Tibial nerve (tissue), 4 donors: ENCODE measurements at regions not wholly inside any gene's neighbourhood (a gene's known extent, or its start where the extent isn't known, plus 50 kb on each side); places are given as distances from the start of the nearest gene placed in this dataset.

ENCODE experiments used
- DNase-seq, 2 donors: peaks; one replicate each; pipeline ENCODE4 v3.0.0-alpha.2; 2019; ENCODE audit warnings: low spot score in 2 of 2
- H3K27ac ChIP-seq, 4 donors: fragments of 200-600 bp; sonication (generic) in 3 of 4; one replicate each; pipeline ENCODE4 v1.5.1; 2017 to 2019; ENCODE audit warnings: mild to moderate bottlenecking in 1 of 4
- H3K27me3 ChIP-seq, 2 donors: fragments of 200-600 bp; sonication (generic) in 1 of 2; one replicate each; pipeline versions ENCODE4 v1.5.1 to v1.6.0; 2017 to 2019
- H3K36me3 ChIP-seq, 3 donors: fragments of 200-600 bp; sonication (generic); one replicate each; pipeline ENCODE4 v1.5.1; 2018 to 2019
- H3K4me1 ChIP-seq, 4 donors: fragments of 200-600 bp; sonication (generic) in 3 of 4; one replicate each; pipeline ENCODE4 v1.5.1; 2017 to 2019
- H3K4me3 ChIP-seq, 4 donors: fragments of 200-600 bp; sonication (generic) in 3 of 4; one replicate each; pipeline ENCODE4 v1.5.1; 2017 to 2019; ENCODE audit warnings: mild to moderate bottlenecking in 1 of 4, moderate library complexity in 1 of 4
- H3K9me3 ChIP-seq, 4 donors: fragments of 200-600 bp; sonication (generic) in 3 of 4; one replicate each; pipeline ENCODE4 v1.5.1; 2017 to 2019
- EP300 ChIP-seq, 2 donors: sonication (generic); formaldehyde crosslinking; IDR thresholded peaks; one replicate each; pipeline ENCODE4 v1.6.1; 2017; ENCODE audit warnings: antibody characterized with exemption in 2 of 2, mild to moderate bottlenecking in 1 of 2
- POLR2A ChIP-seq, 2 donors: fragments of 450-650 bp; IDR thresholded peaks; one replicate each; pipeline ENCODE4 v1.6.1; 2017; ENCODE audit warnings: antibody characterized with exemption in 2 of 2, mild to moderate bottlenecking in 2 of 2, moderate library complexity in 2 of 2
- WGBS, 2 donors: methylation state at CpG; one replicate each; pipeline ENCODE4 v1.1.5; 2018; 5-methylcytosine and 5-hydroxymethylcytosine counted together
- TF ChIP-seq, protein P1 (sequence below), 5 experiments: fragments of 200-600 bp in 3 of 5; fragments of 450-650 bp in 2 of 5; sonication (generic) in 3 of 5; IDR thresholded peaks; one replicate each; pipeline ENCODE4 v1.5.1; 2016 to 2019; ENCODE audit warnings: antibody characterized with exemption in 5 of 5, mild to moderate bottlenecking in 3 of 5, moderate library complexity in 2 of 5

DNA sequence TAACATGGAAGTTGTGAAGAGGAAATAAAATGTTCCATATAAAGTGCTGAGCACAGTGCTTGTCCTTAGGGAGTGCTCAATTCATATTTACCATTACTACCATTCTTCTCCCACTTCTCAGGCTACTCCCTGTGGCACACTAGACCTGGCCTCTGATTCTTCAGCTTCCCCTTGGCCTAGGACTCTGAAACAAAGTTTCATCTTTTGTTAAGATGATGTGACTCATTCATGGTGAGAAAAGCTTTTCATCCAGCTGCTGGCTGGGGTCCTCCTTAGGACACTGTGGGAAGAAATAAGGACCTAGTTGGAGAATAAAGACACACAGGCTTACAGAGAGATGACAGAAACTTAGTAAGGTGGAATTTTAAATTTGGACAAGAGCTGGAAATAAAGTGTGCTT is 314.8 kb downstream of the CDC5L start:
- H3K36me3 ChIP-seq, result no peaks in the 10 kb centered on the region
- H3K9me3 ChIP-seq, result no peaks in the 10 kb centered on the region
- DNase-seq, result no peak
- TF ChIP-seq EP300 (IDR thresholded peaks at IDR 0.05) (no peak), POLR2A (IDR thresholded peaks at IDR 0.05) (no peak)
- TF ChIP-seq, protein P1, sequence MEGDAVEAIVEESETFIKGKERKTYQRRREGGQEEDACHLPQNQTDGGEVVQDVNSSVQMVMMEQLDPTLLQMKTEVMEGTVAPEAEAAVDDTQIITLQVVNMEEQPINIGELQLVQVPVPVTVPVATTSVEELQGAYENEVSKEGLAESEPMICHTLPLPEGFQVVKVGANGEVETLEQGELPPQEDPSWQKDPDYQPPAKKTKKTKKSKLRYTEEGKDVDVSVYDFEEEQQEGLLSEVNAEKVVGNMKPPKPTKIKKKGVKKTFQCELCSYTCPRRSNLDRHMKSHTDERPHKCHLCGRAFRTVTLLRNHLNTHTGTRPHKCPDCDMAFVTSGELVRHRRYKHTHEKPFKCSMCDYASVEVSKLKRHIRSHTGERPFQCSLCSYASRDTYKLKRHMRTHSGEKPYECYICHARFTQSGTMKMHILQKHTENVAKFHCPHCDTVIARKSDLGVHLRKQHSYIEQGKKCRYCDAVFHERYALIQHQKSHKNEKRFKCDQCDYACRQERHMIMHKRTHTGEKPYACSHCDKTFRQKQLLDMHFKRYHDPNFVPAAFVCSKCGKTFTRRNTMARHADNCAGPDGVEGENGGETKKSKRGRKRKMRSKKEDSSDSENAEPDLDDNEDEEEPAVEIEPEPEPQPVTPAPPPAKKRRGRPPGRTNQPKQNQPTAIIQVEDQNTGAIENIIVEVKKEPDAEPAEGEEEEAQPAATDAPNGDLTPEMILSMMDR (IDR thresholded peaks at IDR 0.05), result no peak
- no peak overlapping the region for H3K4me3 ChIP-seq
- no peaks in the 10 kb centered on the region for H3K4me1 ChIP-seq
- no peaks in the 10 kb centered on the region for H3K27me3 ChIP-seq
- no peak overlapping the region for H3K27ac ChIP-seq

DNA sequence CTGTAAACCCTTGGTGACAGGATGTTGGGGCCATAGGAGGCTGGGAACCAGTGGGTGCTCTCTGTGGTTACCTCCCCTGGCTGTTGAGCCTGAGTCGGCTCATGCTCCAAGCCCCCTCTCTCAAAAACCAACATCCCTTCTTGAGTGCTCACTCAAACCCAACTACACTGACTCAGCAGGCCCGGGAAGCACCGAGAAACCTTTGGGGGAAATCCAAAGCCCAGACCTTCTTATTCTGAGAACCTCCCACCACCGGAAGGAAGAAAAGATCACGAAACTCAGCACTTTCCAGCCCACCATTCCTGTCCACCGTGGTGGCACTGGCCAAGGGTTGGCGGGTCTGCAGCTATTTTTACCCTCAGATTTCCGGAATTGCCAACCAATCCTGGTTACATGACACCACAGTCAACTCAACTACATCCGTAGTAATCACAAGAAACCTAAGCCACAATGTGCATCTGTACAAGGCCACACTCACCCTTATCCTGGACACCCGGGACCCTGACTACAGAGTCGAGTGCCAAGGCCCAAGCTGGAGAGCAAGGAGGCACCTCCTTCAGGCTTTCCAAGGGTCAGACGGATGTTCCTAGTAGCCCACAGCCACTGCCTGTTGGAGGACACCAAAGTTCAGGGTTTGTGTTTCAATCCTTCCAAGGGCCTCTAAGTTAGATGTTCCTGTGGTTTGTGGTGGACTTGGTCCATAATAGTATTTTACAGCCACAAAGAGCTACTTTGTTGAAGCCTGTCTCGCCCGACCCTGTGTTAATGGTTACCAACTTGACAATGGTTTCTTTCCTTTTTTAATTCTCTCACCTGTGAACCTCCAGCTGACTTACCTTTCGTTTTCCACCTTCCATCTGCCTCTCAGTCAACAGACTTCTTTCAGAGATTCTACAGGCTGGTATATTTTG is 317.0 kb downstream of the CDC5L start:
- Histone ChIP-seq H3K4me3 (no peak overlapping the region), H3K9me3 (no peaks in the 10 kb centered on the region), H3K4me1 (no peaks in the 10 kb centered on the region), H3K36me3 (no peaks in the 10 kb centered on the region), H3K27ac (no peak overlapping the region), H3K27me3 (no peaks in the 10 kb centered on the region)
- TF ChIP-seq, protein P1 (IDR thresholded peaks at IDR 0.05), result no peak
- TF ChIP-seq POLR2A (IDR thresholded peaks at IDR 0.05), result no peak
- no peak for TF ChIP-seq EP300 (IDR thresholded peaks at IDR 0.05)
- DNase-seq, result no peak
- WGBS, 2 donors, result 93% methylated on average over 15 of the region's 15 CpGs

DNA sequence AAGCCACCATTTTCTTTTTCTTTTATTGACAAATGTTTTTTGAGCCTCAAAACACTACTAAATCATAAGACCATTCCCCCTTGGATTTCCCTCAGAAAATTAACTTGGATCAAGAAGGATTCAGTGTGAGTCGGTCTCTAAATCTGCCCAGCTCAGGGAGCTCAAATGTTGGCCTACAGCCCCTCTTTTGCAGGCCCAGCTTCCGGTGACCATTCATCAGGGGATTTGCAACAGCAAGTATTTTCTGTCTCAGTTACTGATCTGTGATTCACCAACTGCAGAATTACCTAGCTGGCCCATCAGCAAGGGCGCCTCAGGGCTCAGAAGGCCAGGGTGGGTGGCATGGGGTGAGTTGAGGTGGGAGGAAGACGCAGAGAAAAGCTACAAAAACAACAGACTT is 318.1 kb downstream of the CDC5L start:
- DNase-seq, result no peak
- Histone ChIP-seq H3K36me3 (no peaks in the 10 kb centered on the region), H3K27me3 (no peaks in the 10 kb centered on the region), H3K27ac (no peak overlapping the region), H3K4me1 (no peaks in the 10 kb centered on the region), H3K9me3 (no peaks in the 10 kb centered on the region), H3K4me3 (no peak overlapping the region)
- 83 to 92% methylated on average over 4 of the region's 4 CpGs for WGBS, 2 donors
- no peak for TF ChIP-seq EP300 (IDR thresholded peaks at IDR 0.05)
- no peak for TF ChIP-seq POLR2A (IDR thresholded peaks at IDR 0.05)
- TF ChIP-seq, protein P1 (IDR thresholded peaks at IDR 0.05), result no peak

DNA sequence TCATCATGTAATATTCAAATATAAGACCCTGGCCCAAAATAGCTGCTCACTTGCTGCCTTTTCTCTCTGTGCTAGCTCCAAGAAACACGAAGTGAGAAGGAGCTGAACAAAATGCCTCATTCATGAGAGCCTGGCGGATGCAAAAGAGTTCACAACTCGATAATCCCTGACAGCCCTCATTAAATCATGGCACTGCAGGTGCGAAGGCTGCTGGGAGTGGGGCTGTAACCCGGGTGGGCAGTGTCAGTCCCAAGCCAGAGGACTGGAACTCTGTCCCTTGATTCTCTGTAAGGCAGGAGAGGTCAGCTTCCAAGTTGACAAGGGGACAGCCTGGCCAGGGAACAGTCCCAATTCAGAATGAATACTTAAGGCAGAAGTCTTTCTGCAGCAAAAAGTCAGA is 318.5 kb downstream of the CDC5L start:
- no peak for DNase-seq
- Histone ChIP-seq H3K4me3 (no peak overlapping the region), H3K9me3 (no peaks in the 10 kb centered on the region), H3K27ac (no peak overlapping the region), H3K4me1 (no peaks in the 10 kb centered on the region), H3K36me3 (no peaks in the 10 kb centered on the region), H3K27me3 (no peaks in the 10 kb centered on the region)
- no peak for TF ChIP-seq POLR2A (IDR thresholded peaks at IDR 0.05)
- TF ChIP-seq, protein P1 (IDR thresholded peaks at IDR 0.05), result no peak
- TF ChIP-seq EP300 (IDR thresholded peaks at IDR 0.05), result no peak
- 53 to 67% methylated on average over 5 of the region's 5 CpGs for WGBS, 2 donors

DNA sequence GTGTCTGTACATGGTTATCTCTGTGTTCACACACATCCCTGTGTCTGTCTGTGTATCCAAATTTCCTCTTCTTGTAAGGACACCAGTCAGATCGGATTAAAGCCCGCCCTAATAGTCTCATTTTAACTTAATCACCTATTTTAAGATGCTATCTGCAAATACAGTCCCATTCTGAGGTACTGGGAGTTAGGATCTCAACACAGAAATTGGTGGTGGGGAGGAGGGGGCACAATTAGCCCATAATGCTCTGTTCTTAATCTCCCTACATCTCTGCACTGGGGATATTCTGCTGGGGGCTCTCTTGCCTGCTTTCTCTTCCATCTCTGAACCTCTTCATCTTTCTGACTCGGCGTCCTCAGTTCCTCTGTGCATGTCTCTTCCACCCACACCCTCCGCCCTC is 320.7 kb downstream of the CDC5L start:
- H3K36me3 ChIP-seq, result no peaks in the 10 kb centered on the region
- TF ChIP-seq EP300 (IDR thresholded peaks at IDR 0.05), result no peak
- TF ChIP-seq, protein P1 (IDR thresholded peaks at IDR 0.05), result no peak
- no peak for TF ChIP-seq POLR2A (IDR thresholded peaks at IDR 0.05)
- no peak overlapping the region for H3K27ac ChIP-seq
- no peak for DNase-seq
- no peak overlapping the region for H3K4me3 ChIP-seq
- no peaks in the 10 kb centered on the region for H3K4me1 ChIP-seq
- no peaks in the 10 kb centered on the region for H3K9me3 ChIP-seq
- H3K27me3 ChIP-seq, result no peaks in the 10 kb centered on the region
- WGBS, 2 donors, result 90 to 92% methylated on average over 5 of the region's 5 CpGs
